A549 (cell line): ENCODE measurements at regions not wholly inside any gene's neighbourhood (a gene's known extent, or its start where the extent isn't known, plus 50 kb on each side); places are given as distances from the start of the nearest gene placed in this dataset.
"Not testable (repeated sequence)": the region's sequence is repeated elsewhere in the genome, so short reads cannot be mapped to it uniquely, and the experiment has no call there.

Experiments
- CTCF ChIP-seq: fragments of >200 bp; sonication (Bioruptor Twin); formaldehyde crosslinking; IDR thresholded peaks from 3 replicates; pipeline ENCODE4 v1.5.1; 2016
- JUN ChIP-seq, 2 experiments: fragments of >200 bp; sonication (Bioruptor Twin); formaldehyde crosslinking; IDR thresholded peaks; 2 replicates in 1 of 2; 3 replicates in 1 of 2; pipeline ENCODE4 v1.6.1; 2016 to 2017
- MYC ChIP-seq: IDR thresholded peaks from 2 replicates; pipeline ENCODE4 v1.6.1; 2012; ENCODE audit warnings: mild to moderate bottlenecking, inconsistent platforms, low read length, improper control_type of control experiment, borderline replicate concordance
- POLR2A ChIP-seq: IDR thresholded peaks from 2 replicates; pipeline ENCODE4 v1.6.1; 2012; ENCODE audit warnings: mild to moderate bottlenecking, low read length
- USF2 ChIP-seq: fragments of 450-650 bp; IDR thresholded peaks from 2 replicates; pipeline ENCODE4 v1.6.1; 2014; ENCODE audit warnings: antibody characterized with exemption

GRCh38 chr22:46034480-46034879, 57.5 kb upstream of the WNT7B start:
- not testable (repeated sequence) for TF ChIP-seq USF2; POLR2A; MYC; JUN (IDR thresholded peaks at IDR 0.05); CTCF
